ENCODE measurements at regions not wholly inside any gene's neighbourhood (a gene's known extent, or its start where the extent isn't known, plus 50 kb on each side); places are given as distances from the start of the nearest gene placed in this dataset.

DNA sequence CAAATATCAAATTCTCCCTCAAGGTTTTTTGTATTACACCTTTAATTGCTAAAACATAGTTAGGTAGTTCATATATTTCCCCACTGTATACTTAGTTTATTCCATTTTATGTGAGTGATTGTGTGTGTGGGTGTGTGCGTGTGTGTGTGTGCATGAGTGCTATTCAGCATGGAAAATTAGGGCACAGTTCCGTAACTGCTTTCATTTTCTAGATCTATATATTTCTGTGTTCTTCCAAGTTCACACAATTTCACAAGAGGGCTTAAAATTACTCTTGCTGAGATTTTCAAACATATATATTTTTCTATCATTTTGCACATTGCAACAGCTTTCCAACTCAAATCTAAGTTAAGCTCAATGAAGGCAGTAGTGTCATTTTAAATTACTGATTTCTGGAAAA lies 782.9 kb upstream of the SOX9 start:
- TF ChIP-seq CTCF (IDR thresholded peaks at IDR 0.05) (no peak), POLR2A (IDR thresholded peaks at IDR 0.05) (no peak), EP300 (IDR thresholded peaks at IDR 0.05) (no peak)

Data from ovary (tissue), 3 donors.